ENCODE measurements at regions not wholly inside any gene's neighbourhood (a gene's known extent, or its start where the extent isn't known, plus 50 kb on each side); places are given as distances from the start of the nearest gene placed in this dataset.

GRCh38 chr15:93300796-93301195, 211.8 kb upstream of the RGMA start (continued):
- TF ChIP-seq MEF2A (IDR thresholded peaks at IDR 0.05; ENCODE audit: borderline replicate concordance, low read depth) = no peak

GRCh38 chr15:93299675-93300074, 210.7 kb upstream of the RGMA start:
- TF ChIP-seq TEAD4 (IDR thresholded peaks at IDR 0.05; ENCODE audit: borderline replicate concordance, insufficient read depth) = no peak
- no peak for TF ChIP-seq TAF1 (IDR thresholded peaks at IDR 0.05; ENCODE audit: borderline replicate concordance, low read depth, low read length)
- TF ChIP-seq, protein P1, sequence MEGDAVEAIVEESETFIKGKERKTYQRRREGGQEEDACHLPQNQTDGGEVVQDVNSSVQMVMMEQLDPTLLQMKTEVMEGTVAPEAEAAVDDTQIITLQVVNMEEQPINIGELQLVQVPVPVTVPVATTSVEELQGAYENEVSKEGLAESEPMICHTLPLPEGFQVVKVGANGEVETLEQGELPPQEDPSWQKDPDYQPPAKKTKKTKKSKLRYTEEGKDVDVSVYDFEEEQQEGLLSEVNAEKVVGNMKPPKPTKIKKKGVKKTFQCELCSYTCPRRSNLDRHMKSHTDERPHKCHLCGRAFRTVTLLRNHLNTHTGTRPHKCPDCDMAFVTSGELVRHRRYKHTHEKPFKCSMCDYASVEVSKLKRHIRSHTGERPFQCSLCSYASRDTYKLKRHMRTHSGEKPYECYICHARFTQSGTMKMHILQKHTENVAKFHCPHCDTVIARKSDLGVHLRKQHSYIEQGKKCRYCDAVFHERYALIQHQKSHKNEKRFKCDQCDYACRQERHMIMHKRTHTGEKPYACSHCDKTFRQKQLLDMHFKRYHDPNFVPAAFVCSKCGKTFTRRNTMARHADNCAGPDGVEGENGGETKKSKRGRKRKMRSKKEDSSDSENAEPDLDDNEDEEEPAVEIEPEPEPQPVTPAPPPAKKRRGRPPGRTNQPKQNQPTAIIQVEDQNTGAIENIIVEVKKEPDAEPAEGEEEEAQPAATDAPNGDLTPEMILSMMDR (IDR thresholded peaks at IDR 0.05) = no peak
- TF ChIP-seq RFX5 (IDR thresholded peaks at IDR 0.05; ENCODE audit: low read length) = no peak
- no peak for TF ChIP-seq RAD21 (IDR thresholded peaks at IDR 0.05; ENCODE audit: low read length)
- TF ChIP-seq MXI1 (IDR thresholded peaks at IDR 0.05; ENCODE audit: low read depth, low read length) = no peak
- no peak for TF ChIP-seq EZH2phosphoT487 (IDR thresholded peaks at IDR 0.05; ENCODE audit: borderline replicate concordance, low read depth)
- TF ChIP-seq GABPA (IDR thresholded peaks at IDR 0.05; ENCODE audit: low read depth) = no peak
- TF ChIP-seq, protein P2, sequence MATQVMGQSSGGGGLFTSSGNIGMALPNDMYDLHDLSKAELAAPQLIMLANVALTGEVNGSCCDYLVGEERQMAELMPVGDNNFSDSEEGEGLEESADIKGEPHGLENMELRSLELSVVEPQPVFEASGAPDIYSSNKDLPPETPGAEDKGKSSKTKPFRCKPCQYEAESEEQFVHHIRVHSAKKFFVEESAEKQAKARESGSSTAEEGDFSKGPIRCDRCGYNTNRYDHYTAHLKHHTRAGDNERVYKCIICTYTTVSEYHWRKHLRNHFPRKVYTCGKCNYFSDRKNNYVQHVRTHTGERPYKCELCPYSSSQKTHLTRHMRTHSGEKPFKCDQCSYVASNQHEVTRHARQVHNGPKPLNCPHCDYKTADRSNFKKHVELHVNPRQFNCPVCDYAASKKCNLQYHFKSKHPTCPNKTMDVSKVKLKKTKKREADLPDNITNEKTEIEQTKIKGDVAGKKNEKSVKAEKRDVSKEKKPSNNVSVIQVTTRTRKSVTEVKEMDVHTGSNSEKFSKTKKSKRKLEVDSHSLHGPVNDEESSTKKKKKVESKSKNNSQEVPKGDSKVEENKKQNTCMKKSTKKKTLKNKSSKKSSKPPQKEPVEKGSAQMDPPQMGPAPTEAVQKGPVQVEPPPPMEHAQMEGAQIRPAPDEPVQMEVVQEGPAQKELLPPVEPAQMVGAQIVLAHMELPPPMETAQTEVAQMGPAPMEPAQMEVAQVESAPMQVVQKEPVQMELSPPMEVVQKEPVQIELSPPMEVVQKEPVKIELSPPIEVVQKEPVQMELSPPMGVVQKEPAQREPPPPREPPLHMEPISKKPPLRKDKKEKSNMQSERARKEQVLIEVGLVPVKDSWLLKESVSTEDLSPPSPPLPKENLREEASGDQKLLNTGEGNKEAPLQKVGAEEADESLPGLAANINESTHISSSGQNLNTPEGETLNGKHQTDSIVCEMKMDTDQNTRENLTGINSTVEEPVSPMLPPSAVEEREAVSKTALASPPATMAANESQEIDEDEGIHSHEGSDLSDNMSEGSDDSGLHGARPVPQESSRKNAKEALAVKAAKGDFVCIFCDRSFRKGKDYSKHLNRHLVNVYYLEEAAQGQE (IDR thresholded peaks at IDR 0.05; ENCODE audit: low read depth, low read length) = no peak
- TF ChIP-seq SIN3A (IDR thresholded peaks at IDR 0.05; ENCODE audit: borderline replicate concordance, low read depth, low read length) = no peak
- no peak for TF ChIP-seq FOSL2 (IDR thresholded peaks at IDR 0.05; ENCODE audit: borderline replicate concordance, low read depth)
- no peak for TF ChIP-seq TCF12 (IDR thresholded peaks at IDR 0.05)
- TF ChIP-seq POLR2AphosphoS5 (IDR thresholded peaks at IDR 0.05; ENCODE audit: low read depth, low read length) = no peak
- no peak for TF ChIP-seq NRF1 (IDR thresholded peaks at IDR 0.05; ENCODE audit: low read depth, low read length)
- TF ChIP-seq, protein P3, sequence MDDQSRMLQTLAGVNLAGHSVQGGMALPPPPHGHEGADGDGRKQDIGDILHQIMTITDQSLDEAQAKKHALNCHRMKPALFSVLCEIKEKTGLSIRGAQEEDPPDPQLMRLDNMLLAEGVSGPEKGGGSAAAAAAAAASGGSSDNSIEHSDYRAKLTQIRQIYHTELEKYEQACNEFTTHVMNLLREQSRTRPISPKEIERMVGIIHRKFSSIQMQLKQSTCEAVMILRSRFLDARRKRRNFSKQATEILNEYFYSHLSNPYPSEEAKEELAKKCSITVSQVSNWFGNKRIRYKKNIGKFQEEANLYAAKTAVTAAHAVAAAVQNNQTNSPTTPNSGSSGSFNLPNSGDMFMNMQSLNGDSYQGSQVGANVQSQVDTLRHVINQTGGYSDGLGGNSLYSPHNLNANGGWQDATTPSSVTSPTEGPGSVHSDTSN (IDR thresholded peaks at IDR 0.05) = no peak
- TF ChIP-seq ZBTB33 (IDR thresholded peaks at IDR 0.05; ENCODE audit: borderline replicate concordance, low read depth) = no peak
- TF ChIP-seq JUND (IDR thresholded peaks at IDR 0.05) = no peak
- no peak for TF ChIP-seq USF1 (IDR thresholded peaks at IDR 0.05; ENCODE audit: borderline replicate concordance, low read depth)
- H3K9me2 ChIP-seq = no peaks in the 10 kb centered on the region
- WGBS (ENCODE audit: low lambda C conversion rate) = 66% methylated on average over 3 of the region's 6 CpGs
- POLR2A ChIA-PET = no interaction called here
- no peak overlapping the region for H2AFZ ChIP-seq (ENCODE audit: low read depth)
- H3K9ac ChIP-seq = no peak overlapping the region
- CTCF ChIA-PET = no interaction called here
- H3K4me2 ChIP-seq = no peak overlapping the region
- H3K4me1 ChIP-seq (ENCODE audit: control insufficient read depth in 1 of 2, insufficient read depth in 2 of 2, low read depth in 1 of 2, low read length in 1 of 2) = no peaks in the 10 kb centered on the region
- no peak overlapping the region for H3K27ac ChIP-seq (ENCODE audit: low read depth in 2 of 2, low read length in 1 of 2)
- no peaks in the 10 kb centered on the region for H3K36me3 ChIP-seq (replicated peaks in 1 of 2; ENCODE audit: control insufficient read depth in 1 of 2, insufficient read depth in 2 of 2, low read length in 1 of 2)
- H4K20me1 ChIP-seq (ENCODE audit: insufficient read depth) = no peaks in the 10 kb centered on the region
- no peak overlapping the region for H3K4me3 ChIP-seq (ENCODE audit: low read depth in 2 of 2, low read length in 1 of 2)
- no peaks in the 10 kb centered on the region for H3K27me3 ChIP-seq (ENCODE audit: insufficient read depth)
- no peak for DNase-seq
- no peaks in the 10 kb centered on the region for H3F3A ChIP-seq (replicated peaks; ENCODE audit: insufficient read depth)
- no peaks in the 10 kb centered on the region for H3K79me2 ChIP-seq (ENCODE audit: insufficient read depth)
- no peaks in the 10 kb centered on the region for H3K9me3 ChIP-seq

Measured in SK-N-SH (cell line).